ENCODE measurements at regions not wholly inside any gene's neighbourhood (a gene's known extent, or its start where the extent isn't known, plus 50 kb on each side); places are given as distances from the start of the nearest gene placed in this dataset.

GRCh38 chr3:194970066-194970465, 284.4 kb downstream of the FAM43A start:
- no peak for TF ChIP-seq CTCF (conservative IDR thresholded peaks at IDR 0.05; ENCODE audit: low read length)
- DNase-seq (ENCODE audit: low read depth): no peak
- H3K4me3 ChIP-seq (ENCODE audit: low read length): no peak overlapping the region

- DNase-seq (ENCODE audit: low read depth): no peak
- TF ChIP-seq CTCF (conservative IDR thresholded peaks at IDR 0.05; ENCODE audit: low read length): no peak
- H3K4me3 ChIP-seq (ENCODE audit: low read length): no peak overlapping the region
Observed at GRCh38 chr3:194971009-194971408, 285.3 kb downstream of the FAM43A start.

GRCh38 chr3:194971965-194972364, 286.3 kb downstream of the FAM43A start:
- TF ChIP-seq CTCF (conservative IDR thresholded peaks at IDR 0.05; ENCODE audit: low read length): no peak; the same call in 1 of the 2 replicates
- H3K4me3 ChIP-seq (ENCODE audit: low read length): no peak overlapping the region
- no peak for DNase-seq (ENCODE audit: low read depth)

GRCh38 chr3:194972641-194973040, 287.0 kb downstream of the FAM43A start:
- TF ChIP-seq CTCF (conservative IDR thresholded peaks at IDR 0.05; ENCODE audit: low read length): no peak
- no peak for DNase-seq (ENCODE audit: low read depth)
- no peak overlapping the region for H3K4me3 ChIP-seq (ENCODE audit: low read length)

- H3K4me3 ChIP-seq (ENCODE audit: low read length): no peak overlapping the region
- no peak for DNase-seq (ENCODE audit: low read depth)
- TF ChIP-seq CTCF (conservative IDR thresholded peaks at IDR 0.05; ENCODE audit: low read length): no peak
Observed at GRCh38 chr3:194973366-194974000, 287.8 kb downstream of the FAM43A start.

GRCh38 chr3:194974468-194975135, 288.9 kb downstream of the FAM43A start:
- DNase-seq (ENCODE audit: low read depth): no peak
- no peak overlapping the region for H3K4me3 ChIP-seq (ENCODE audit: low read length)
- TF ChIP-seq CTCF (conservative IDR thresholded peaks at IDR 0.05; ENCODE audit: low read length): no peak

- H3K4me3 ChIP-seq (ENCODE audit: low read length): no peak overlapping the region
- TF ChIP-seq CTCF (conservative IDR thresholded peaks at IDR 0.05; ENCODE audit: low read length): no peak
- DNase-seq (ENCODE audit: low read depth): no peak
Observed at GRCh38 chr3:194976049-194976451, 290.4 kb downstream of the FAM43A start.
